GM13977 (cell line): ENCODE measurements at regions not wholly inside any gene's neighbourhood (a gene's known extent, or its start where the extent isn't known, plus 50 kb on each side); places are given as distances from the start of the nearest gene placed in this dataset.

Source experiments
- DNase-seq: peaks from one replicate; pipeline ENCODE4 v3.0.0; 2012; ENCODE audit warnings: low spot score
- in situ Hi-C: fragments of 300-500 bp; cut with MboI; formaldehyde crosslinking; loops from one replicate; pipeline ENCODE4 v1.12.0; 2022; ENCODE audit warnings: low sequenced_read_pairs, low pct_unique_long_range_greater_than_20kb, mixed read lengths, inconsistent platforms; ENCODE audit not compliant: unreplicated experiment
- TF ChIP-seq, protein P1 (sequence below): IDR thresholded peaks from 2 replicates; pipeline ENCODE4 v1.5.1; 2012; ENCODE audit warnings: mild to moderate bottlenecking, control low read depth; ENCODE audit not compliant: insufficient read depth; ENCODE audit errors: extremely low read depth, missing control alignments

DNA sequence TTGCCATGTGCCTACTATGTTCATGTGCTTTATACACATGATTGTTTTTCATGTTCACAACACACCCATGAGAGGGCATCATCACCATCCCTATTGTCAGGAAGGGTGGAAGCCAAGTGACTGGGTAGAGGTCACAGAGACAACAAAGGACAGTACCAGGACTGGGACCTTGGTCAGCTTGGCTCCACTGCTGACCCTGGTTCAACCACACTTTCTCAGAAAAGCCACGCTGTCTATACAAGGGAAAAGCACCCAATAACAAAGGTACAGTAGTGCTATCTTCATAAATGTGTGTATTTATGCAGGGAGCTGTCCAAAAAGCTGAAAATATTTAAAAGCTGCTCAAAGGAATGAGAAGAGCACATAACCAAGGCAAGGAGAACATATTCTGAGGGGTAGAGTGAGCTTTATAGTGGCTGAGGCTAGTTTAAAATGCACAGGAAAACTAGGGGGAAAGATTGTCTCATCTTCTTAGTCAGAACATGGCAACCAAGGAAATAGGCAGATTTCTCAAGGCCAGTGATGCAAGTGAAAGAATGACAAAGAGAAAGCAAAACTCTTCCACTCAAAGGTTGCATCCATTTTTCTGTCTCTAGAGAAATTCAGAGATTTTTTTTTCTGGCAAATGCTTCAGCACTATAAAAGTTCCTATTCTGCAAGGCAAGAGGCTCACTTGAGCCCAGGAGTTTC lies 415.0 kb downstream of the FOXO1 start:
- in situ Hi-C loops: no loop called here
- DNase-seq: peak; percentile 20

DNA sequence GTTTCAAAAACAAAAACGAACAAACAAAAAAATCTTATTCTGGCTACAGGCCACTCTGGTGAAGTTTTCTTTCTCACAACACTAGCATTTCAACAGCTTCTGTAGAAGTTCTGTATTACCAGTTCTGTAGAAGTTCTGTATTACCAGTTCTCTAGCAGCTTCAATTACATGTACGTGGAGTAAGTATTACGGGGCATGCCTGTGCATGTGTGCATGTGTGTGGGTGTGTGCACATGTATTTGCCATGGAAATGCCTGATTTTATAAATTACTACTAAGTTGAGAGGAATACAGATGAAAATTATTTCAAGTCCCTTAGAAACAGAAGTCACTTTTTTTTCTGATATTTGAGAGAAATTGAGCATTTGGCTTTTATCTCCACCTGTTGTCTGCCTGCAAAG lies 414.2 kb downstream of the FOXO1 start:
- TF ChIP-seq, protein P1, sequence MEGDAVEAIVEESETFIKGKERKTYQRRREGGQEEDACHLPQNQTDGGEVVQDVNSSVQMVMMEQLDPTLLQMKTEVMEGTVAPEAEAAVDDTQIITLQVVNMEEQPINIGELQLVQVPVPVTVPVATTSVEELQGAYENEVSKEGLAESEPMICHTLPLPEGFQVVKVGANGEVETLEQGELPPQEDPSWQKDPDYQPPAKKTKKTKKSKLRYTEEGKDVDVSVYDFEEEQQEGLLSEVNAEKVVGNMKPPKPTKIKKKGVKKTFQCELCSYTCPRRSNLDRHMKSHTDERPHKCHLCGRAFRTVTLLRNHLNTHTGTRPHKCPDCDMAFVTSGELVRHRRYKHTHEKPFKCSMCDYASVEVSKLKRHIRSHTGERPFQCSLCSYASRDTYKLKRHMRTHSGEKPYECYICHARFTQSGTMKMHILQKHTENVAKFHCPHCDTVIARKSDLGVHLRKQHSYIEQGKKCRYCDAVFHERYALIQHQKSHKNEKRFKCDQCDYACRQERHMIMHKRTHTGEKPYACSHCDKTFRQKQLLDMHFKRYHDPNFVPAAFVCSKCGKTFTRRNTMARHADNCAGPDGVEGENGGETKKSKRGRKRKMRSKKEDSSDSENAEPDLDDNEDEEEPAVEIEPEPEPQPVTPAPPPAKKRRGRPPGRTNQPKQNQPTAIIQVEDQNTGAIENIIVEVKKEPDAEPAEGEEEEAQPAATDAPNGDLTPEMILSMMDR: no peak
- in situ Hi-C loops: no loop called here
- DNase-seq: no peak

More for the DNA sequence above, 415.0 kb downstream of the FOXO1 start:
- TF ChIP-seq, protein P1: no peak

DNA sequence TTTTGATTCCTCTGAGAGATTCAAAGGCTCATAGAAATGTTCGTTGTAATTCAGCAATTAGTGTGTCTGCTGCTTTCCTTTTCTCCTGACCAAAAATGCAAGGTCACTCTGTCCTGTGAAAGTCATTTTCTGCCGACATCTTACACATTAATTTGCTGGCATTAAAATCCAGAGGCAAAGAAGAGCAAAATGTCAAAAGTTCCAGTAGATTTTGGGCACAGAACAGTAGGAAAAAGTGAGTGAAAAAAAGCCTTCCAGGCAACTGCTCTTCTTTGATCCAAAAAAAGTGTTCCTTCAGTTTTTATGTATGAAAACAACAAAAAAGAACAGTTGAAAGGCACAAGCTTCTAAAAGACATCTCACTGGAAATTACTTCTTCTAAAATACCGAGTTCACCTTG lies 413.8 kb downstream of the FOXO1 start:
- in situ Hi-C loops: no loop called here
- DNase-seq: no peak
- TF ChIP-seq, protein P1: no peak

DNA sequence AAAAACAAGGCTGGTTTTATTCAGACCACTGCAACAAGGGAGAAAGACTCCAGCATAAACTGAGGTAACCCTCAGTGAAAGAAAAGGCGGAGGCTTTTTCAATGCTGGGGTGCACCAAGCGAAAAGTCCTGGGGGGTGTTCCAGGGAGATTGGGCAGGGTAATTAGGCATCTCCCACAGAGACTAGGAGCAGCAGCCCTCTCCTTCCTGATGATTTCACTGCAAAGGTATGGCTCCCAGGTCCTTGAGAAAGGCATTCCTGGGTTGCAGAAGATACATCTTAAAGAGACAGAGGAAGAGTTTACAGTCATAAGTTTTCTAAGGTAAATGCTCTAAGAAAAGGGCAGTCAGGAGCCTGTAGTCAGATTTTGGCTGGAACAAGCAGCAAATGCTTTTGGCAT lies 412.0 kb downstream of the FOXO1 start:
- in situ Hi-C loops: no loop called here
- TF ChIP-seq, protein P1: no peak
- DNase-seq: no peak

DNA sequence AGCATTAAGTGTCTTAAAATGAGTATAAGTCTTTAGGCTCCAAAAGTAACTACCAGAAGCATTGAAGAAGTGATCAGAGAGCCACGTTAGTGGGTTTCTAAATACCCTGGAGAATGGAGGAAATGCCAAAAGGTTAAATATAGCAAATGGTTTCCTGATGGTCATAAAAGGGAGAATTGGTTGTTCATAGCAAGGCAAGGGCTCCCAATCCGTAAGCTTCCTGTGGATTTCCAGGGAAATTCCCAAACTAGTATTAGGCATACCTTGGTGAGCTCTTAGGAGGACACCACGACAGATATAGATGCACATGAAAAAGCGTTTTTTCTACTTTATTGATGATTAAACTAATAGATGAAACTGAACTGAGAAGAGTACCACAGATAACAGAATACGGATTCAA lies 410.9 kb downstream of the FOXO1 start:
- in situ Hi-C loops: no loop called here
- no peak for DNase-seq
- TF ChIP-seq, protein P1: no peak

DNA sequence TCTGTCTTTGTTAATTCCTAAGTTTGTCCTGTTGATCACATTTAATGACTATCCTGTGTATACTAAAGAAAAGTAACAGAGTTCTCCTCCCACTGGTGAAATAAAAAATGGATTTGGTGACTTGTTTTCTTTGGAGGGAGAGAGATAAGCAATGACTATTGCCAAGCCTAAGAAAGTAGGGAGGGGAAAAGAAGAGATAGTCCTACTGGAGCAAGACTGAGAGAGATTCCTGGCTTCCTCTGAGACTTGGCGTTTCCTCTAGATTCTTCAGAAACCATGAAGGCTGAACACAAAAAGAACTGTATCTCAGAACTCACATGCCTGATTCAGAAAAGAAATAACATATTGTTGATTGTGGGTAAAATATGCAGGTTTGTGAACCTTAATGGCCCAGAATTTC lies 406.5 kb downstream of the FOXO1 start:
- TF ChIP-seq, protein P1: no peak
- no peak for DNase-seq
- in situ Hi-C loops: no loop called here

DNA sequence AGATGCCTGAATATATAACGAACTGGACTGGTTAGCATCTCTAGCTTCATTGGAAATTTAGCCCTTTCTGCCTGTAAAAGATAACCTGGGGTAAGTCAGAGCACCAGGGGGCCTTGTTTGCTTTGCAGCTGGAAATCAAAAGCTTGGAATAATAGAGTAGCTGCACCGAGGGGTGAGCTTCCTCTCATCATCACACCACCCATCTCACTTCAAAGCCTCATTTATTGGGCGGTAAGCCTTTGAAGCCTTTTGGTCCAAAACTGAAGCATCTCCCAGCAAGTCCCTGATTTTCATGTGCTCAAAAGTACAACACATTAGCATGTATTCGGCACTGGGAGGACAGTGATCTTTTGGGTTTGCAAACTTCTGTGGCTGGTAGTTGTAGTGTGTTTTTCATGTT lies 405.1 kb downstream of the FOXO1 start:
- in situ Hi-C loops: no loop called here
- TF ChIP-seq, protein P1: no peak
- DNase-seq: no peak
